Peyer's patch (tissue), 4 donors: ENCODE measurements at regions not wholly inside any gene's neighbourhood (a gene's known extent, or its start where the extent isn't known, plus 50 kb on each side); places are given as distances from the start of the nearest gene placed in this dataset.
"Not testable (repeated sequence)": the region's sequence is repeated elsewhere in the genome, so short reads cannot be mapped to it uniquely, and the experiment has no call there.

Source experiments
- DNase-seq, 3 donors: peaks; one replicate each; pipeline ENCODE4 v3.0.0-alpha.2; 2017 to 2019
- H3K27ac ChIP-seq, 4 donors: fragments of 200-600 bp; sonication (generic); one replicate each; pipeline ENCODE4 v1.5.1; 2016 to 2019
- H3K27me3 ChIP-seq, 2 donors: fragments of 200-600 bp; sonication (generic); one replicate each; pipeline ENCODE4 v1.5.1; 2019
- H3K36me3 ChIP-seq, 3 donors: fragments of 200-600 bp; sonication (generic); one replicate each; pipeline ENCODE4 v1.5.1; 2016 to 2019
- H3K4me1 ChIP-seq, 4 donors: fragments of 200-600 bp; sonication (generic); one replicate each; pipeline ENCODE4 v1.5.1; 2016 to 2019
- H3K4me3 ChIP-seq, 4 donors: fragments of 200-600 bp; sonication (generic); 1 replicate in 3 of 4; 2 replicates in 1 of 4; pipeline ENCODE4 v1.5.1; 2016 to 2019; ENCODE audit warnings: mild to moderate bottlenecking in 1 of 4
- H3K9me3 ChIP-seq, 4 donors: fragments of 200-600 bp; sonication (generic); one replicate each; pipeline ENCODE4 v1.5.1; 2016 to 2019; ENCODE audit warnings: mild to moderate bottlenecking in 1 of 4
- CTCF ChIP-seq, 6 experiments: fragments of 450-650 bp in 4 of 6; fragments of 200-600 bp in 2 of 6; sonication (generic) in 1 of 6; IDR thresholded peaks; one replicate each; pipeline ENCODE4 v1.5.1; 2017 to 2019; ENCODE audit warnings: antibody characterized with exemption in 6 of 6, mild to moderate bottlenecking in 3 of 6, moderate library complexity in 1 of 6
- POLR2A ChIP-seq, 2 donors: fragments of 450-650 bp; IDR thresholded peaks; one replicate each; pipeline ENCODE4 v1.5.1; 2017; ENCODE audit warnings: antibody characterized with exemption in 2 of 2, mild to moderate bottlenecking in 2 of 2, moderate library complexity in 2 of 2

DNA sequence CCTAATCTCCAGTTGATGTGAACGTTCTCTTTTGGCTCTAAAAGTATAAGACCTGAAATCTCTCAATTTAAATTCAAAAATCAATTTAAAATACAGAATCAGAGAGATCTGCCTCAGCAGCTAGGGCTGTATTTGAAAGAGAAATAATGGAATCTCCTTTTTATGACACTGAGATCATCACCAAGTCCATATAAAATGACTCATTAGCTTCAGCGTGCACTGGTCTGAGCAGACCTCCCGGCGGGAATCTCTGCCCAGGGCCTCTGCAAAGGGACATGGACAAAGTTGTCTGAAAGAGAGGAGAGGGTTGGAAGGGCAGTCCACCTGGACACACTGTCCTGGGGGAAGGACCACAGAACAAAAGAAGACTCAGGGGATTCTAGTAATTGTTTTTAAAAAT, 855.6 kb downstream of the EFNB2 start:
- DNase-seq = peak in 1 of 3 donors; percentile 49

DNA sequence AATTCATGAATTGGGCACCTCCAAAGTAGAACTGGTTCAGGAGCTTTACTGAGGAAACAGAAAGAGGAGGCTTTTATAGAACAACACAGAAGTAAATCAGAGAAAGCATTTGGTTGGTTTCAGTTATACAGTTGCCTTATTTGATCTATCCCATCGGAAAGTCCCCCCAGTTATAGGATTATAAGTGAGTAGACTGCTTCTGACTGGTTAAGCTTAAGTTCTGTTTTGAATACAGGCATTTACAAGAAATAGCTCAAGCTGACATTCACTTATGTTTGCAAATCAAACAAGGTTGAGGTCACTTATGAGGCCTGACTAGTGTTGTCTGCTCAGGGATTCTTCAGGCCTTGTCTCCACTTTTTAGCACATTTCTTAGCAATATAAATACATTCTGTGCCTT, 857.4 kb downstream of the EFNB2 start:
- TF ChIP-seq POLR2A (IDR thresholded peaks at IDR 0.05) (no peak), CTCF (IDR thresholded peaks at IDR 0.05) (no peak)
- no peaks in the 10 kb centered on the region for H3K36me3 ChIP-seq
- no peaks in the 10 kb centered on the region for H3K4me1 ChIP-seq
- no peaks in the 10 kb centered on the region for H3K9me3 ChIP-seq
- H3K27me3 ChIP-seq = no peaks in the 10 kb centered on the region
- DNase-seq = no peak
- no peak overlapping the region for H3K4me3 ChIP-seq
- H3K27ac ChIP-seq = no peak overlapping the region

More for the DNA sequence above, 855.6 kb downstream of the EFNB2 start:
- TF ChIP-seq CTCF (IDR thresholded peaks at IDR 0.05) = no peak
- TF ChIP-seq POLR2A (IDR thresholded peaks at IDR 0.05) = no peak
- Histone ChIP-seq H3K4me3 (no peak overlapping the region), H3K9me3 (no peaks in the 10 kb centered on the region), H3K27me3 (no peaks in the 10 kb centered on the region), H3K4me1 (no peaks in the 10 kb centered on the region), H3K27ac (no peak overlapping the region), H3K36me3 (no peaks in the 10 kb centered on the region)

GRCh38 chr13:105672881-105673280, 862.6 kb downstream of the EFNB2 start:
- TF ChIP-seq POLR2A (IDR thresholded peaks at IDR 0.05) (no peak), CTCF (IDR thresholded peaks at IDR 0.05) (no peak)
- no peaks in the 10 kb centered on the region for H3K36me3 ChIP-seq
- no peak overlapping the region for H3K27ac ChIP-seq
- DNase-seq = no peak
- H3K9me3 ChIP-seq = no peaks in the 10 kb centered on the region
- no peaks in the 10 kb centered on the region for H3K27me3 ChIP-seq
- no peak overlapping the region for H3K4me3 ChIP-seq
- H3K4me1 ChIP-seq = no peaks in the 10 kb centered on the region

DNA sequence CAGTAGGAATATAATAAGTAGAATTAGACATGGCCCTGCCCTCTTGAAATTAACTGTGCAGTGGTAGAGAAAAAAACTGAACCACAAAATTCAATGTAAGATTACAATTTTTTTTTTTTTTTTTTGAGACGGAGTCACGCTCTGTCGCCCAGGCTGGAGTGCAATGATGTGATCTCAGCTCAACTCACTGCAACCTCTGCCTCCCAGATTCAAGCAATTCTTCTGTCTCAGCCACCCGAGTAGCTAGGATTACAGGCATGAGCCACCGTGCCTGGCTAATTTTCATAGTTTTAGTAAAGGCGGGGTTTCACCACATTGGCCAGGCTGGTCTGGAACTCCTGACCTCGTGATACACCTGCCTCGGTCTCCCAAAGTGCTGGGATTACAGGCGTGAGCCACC, 864.3 kb downstream of the EFNB2 start:
- not testable (repeated sequence) for H3K4me1 ChIP-seq, H3K27me3 ChIP-seq, DNase-seq, H3K36me3 ChIP-seq, H3K27ac ChIP-seq, H3K4me3 ChIP-seq, H3K9me3 ChIP-seq

GRCh38 chr13:105670179-105670990, 865.1 kb downstream of the EFNB2 start:
- H3K27me3 ChIP-seq = no peaks in the 10 kb centered on the region
- H3K4me1 ChIP-seq = no peaks in the 10 kb centered on the region
- no peak overlapping the region for H3K4me3 ChIP-seq
- no peaks in the 10 kb centered on the region for H3K9me3 ChIP-seq
- no peak for DNase-seq
- no peaks in the 10 kb centered on the region for H3K36me3 ChIP-seq
- no peak overlapping the region for H3K27ac ChIP-seq
- TF ChIP-seq POLR2A (IDR thresholded peaks at IDR 0.05) = no peak
- TF ChIP-seq CTCF (IDR thresholded peaks at IDR 0.05) = peak in 1 of 6 experiments; percentile 21

- H3K36me3 ChIP-seq = no peaks in the 10 kb centered on the region
- no peak for DNase-seq
- no peaks in the 10 kb centered on the region for H3K4me1 ChIP-seq
- H3K9me3 ChIP-seq = no peaks in the 10 kb centered on the region
- H3K27me3 ChIP-seq = no peaks in the 10 kb centered on the region
- TF ChIP-seq POLR2A (IDR thresholded peaks at IDR 0.05) (no peak), CTCF (IDR thresholded peaks at IDR 0.05) (no peak)
- H3K4me3 ChIP-seq = no peak overlapping the region
- no peak overlapping the region for H3K27ac ChIP-seq
Observed at GRCh38 chr13:105665284-105665683, 870.2 kb downstream of the EFNB2 start.
